ENCODE measurements at regions not wholly inside any gene's neighbourhood (a gene's known extent, or its start where the extent isn't known, plus 50 kb on each side); places are given as distances from the start of the nearest gene placed in this dataset.
"Not testable (repeated sequence)": the region's sequence is repeated elsewhere in the genome, so short reads cannot be mapped to it uniquely, and the experiment has no call there.

DNA sequence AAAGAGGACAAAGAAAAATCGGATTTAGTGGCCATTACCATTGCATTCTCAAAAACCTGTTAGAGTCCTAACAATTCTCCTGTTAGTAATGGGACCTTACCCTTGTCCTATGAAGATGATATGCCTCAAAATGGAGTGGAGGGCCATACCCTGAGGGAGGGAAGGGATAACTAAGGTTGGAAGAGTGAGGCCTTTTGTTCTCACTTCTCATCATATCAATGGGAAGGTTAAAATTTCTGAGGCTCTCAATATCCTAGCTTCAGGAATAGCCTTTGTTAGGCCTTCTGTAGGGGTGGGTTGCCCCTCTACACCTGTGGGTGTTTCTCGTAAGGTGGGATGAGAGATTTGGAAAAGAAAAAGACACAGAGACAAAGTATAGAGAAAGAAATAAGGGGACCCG lies 109.4 kb upstream of the SGIP1 start:
- H3K9me3 ChIP-seq; H3K4me3 ChIP-seq; H3K4me1 ChIP-seq; H3K9ac ChIP-seq (ENCODE audit: low read depth in 2 of 2, low read length in 2 of 2); H3K27ac ChIP-seq; intact Hi-C loops (cut with DNase I); H3K27me3 ChIP-seq; DNase-seq; H3K36me3 ChIP-seq: not testable (repeated sequence)

DNA sequence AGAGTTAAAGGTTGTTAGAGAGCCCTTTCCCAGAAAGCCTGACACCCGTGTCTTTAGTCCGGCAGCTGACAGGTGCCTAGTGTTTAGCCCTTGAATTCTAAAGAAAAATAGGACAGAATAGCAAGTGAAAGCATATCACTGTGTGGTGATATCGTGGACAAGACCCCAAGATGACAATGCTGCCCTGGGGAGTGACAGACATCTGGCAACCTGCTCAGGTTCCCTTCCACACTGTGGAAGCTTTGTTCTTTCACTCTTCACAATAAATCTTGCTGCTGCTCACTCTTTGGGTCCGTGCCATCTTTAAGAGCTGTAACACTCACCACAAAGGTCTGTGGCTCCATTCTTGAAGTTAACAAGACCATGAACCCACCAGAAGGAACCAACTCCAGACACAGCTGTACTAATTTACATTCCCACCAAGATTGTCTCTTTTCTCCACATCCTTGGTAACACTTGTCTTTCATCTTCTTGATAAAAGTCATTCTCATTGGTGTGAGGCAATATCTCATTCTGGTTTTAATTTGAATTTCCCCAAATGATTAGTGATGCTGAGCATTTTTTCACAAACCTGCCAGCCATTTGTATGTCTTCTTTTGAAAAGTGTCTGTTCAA lies 107.6 kb upstream of the SGIP1 start:
- no peak overlapping the region for H3K9ac ChIP-seq (ENCODE audit: low read depth in 2 of 2, low read length in 2 of 2)
- H3K4me3 ChIP-seq: no peak overlapping the region
- H3K4me1 ChIP-seq: no peaks in the 10 kb centered on the region
- intact Hi-C loops (cut with DNase I): no loop called here
- DNase-seq: no peak
- no peaks in the 10 kb centered on the region for H3K27me3 ChIP-seq
- no peaks in the 10 kb centered on the region for H3K9me3 ChIP-seq
- no peaks in the 10 kb centered on the region for H3K36me3 ChIP-seq
- H3K27ac ChIP-seq: no peak overlapping the region
- TF ChIP-seq, protein P1, sequence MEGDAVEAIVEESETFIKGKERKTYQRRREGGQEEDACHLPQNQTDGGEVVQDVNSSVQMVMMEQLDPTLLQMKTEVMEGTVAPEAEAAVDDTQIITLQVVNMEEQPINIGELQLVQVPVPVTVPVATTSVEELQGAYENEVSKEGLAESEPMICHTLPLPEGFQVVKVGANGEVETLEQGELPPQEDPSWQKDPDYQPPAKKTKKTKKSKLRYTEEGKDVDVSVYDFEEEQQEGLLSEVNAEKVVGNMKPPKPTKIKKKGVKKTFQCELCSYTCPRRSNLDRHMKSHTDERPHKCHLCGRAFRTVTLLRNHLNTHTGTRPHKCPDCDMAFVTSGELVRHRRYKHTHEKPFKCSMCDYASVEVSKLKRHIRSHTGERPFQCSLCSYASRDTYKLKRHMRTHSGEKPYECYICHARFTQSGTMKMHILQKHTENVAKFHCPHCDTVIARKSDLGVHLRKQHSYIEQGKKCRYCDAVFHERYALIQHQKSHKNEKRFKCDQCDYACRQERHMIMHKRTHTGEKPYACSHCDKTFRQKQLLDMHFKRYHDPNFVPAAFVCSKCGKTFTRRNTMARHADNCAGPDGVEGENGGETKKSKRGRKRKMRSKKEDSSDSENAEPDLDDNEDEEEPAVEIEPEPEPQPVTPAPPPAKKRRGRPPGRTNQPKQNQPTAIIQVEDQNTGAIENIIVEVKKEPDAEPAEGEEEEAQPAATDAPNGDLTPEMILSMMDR (IDR thresholded peaks at IDR 0.05): no peak

DNA sequence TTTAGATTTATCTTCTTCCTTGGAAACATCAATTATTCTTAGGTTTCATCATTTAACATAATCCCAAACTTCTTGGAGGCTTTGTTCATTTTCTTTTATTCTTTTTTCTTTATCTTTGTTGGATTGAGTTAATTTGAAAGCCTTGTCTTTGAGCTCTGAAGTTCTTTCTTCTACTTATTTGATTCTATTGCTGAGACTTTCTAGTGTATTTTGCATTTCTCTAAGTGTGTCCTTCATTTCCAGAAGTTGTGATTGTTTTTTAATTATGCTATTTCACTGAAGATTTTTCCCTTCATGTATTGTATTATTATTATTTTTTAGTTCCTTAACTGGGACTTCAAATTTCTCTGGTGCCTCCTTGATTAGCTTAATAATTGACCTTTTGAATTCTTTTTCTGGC lies 103.1 kb upstream of the SGIP1 start:
- H3K36me3 ChIP-seq; H3K27ac ChIP-seq; H3K4me3 ChIP-seq; H3K9me3 ChIP-seq; H3K4me1 ChIP-seq; H3K9ac ChIP-seq (ENCODE audit: low read depth in 2 of 2, low read length in 2 of 2); intact Hi-C loops (cut with DNase I); H3K27me3 ChIP-seq; DNase-seq: not testable (repeated sequence)

DNA sequence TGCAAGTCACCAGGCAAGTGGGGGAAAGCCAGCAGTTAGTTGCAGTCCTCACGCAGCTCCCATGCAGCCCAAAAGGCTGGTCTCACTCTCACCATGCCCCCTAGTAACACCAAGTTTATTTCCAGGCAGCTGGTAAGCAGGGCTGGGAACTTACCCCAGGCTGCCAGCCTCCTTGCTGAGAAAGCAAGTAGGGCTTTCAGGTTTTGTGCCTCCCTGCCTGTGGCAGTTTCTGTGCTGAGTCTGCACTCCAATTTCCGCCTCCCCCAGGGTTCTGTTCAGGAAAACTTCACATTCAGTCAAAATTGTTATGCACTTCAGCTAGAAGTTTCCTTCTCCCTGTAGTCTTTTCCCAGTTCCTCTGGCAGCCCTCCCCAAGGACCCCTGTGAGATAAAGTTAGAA lies 102.0 kb upstream of the SGIP1 start:
- no peaks in the 10 kb centered on the region for H3K36me3 ChIP-seq
- intact Hi-C loops (cut with DNase I): no loop called here

DNA sequence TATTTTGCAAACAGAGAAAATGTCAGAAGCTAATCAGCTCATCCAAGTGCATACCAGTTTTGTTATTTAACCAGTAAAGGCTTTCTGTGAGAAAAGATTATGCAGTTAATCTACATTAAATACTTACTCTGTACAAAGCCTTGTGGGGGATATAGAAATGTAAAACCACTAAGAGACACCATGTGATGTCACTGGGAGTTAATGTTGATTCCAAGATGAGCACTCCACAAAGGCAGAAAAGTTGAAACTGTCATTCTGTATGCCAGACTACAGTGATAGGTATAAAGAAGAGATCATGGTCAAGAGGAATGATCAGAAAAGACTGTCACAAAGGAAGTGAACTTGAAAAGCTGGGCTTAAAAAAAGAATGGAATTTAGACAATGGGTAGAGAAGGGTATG lies 100.3 kb upstream of the SGIP1 start:
- no peak for DNase-seq
- Histone ChIP-seq H3K9me3 (no peaks in the 10 kb centered on the region), H3K27ac (no peak overlapping the region), H3K9ac (ENCODE audit: low read depth in 2 of 2, low read length in 2 of 2) (no peak overlapping the region), H3K36me3 (no peaks in the 10 kb centered on the region), H3K4me3 (no peak overlapping the region), H3K4me1 (no peaks in the 10 kb centered on the region), H3K27me3 (no peaks in the 10 kb centered on the region)
- TF ChIP-seq, protein P1 (IDR thresholded peaks at IDR 0.05): no peak
- intact Hi-C loops (cut with DNase I): no loop called here

More for the DNA sequence above, 102.0 kb upstream of the SGIP1 start:
- no peak overlapping the region for H3K27ac ChIP-seq
- TF ChIP-seq, protein P1 (IDR thresholded peaks at IDR 0.05): no peak
- no peaks in the 10 kb centered on the region for H3K4me1 ChIP-seq
- H3K9me3 ChIP-seq: no peaks in the 10 kb centered on the region
- DNase-seq: no peak
- no peak overlapping the region for H3K9ac ChIP-seq (ENCODE audit: low read depth in 2 of 2, low read length in 2 of 2)
- no peak overlapping the region for H3K4me3 ChIP-seq
- no peaks in the 10 kb centered on the region for H3K27me3 ChIP-seq

DNA sequence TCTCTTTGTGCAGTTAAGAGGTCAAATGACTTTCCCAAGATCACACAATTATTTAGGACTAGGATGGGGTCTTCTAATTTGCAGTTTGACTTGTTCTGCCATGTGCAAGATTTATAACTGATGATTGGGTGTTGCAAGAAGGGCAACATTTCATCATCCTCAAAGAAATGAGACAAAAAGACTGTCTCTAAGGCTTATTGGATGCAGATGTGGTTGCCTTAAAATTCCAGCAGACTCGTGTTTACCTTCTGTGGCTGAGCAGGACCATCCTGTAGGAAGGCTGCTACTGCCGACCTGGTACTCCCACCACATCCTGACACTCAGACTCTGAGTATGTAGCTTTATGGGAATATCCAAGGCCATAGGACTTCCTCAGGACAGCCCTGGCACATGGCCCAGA lies 99.9 kb upstream of the SGIP1 start:
- Histone ChIP-seq H3K9ac (ENCODE audit: low read depth in 2 of 2, low read length in 2 of 2) (no peak overlapping the region), H3K9me3 (no peaks in the 10 kb centered on the region), H3K4me3 (no peak overlapping the region), H3K4me1 (no peaks in the 10 kb centered on the region), H3K36me3 (no peaks in the 10 kb centered on the region), H3K27ac (no peak overlapping the region), H3K27me3 (no peaks in the 10 kb centered on the region)
- no peak for DNase-seq
- TF ChIP-seq, protein P1 (IDR thresholded peaks at IDR 0.05): no peak
- intact Hi-C loops (cut with DNase I): no loop called here
